Gastrocnemius medialis (tissue), 4 donors: ENCODE measurements at regions not wholly inside any gene's neighbourhood (a gene's known extent, or its start where the extent isn't known, plus 50 kb on each side); places are given as distances from the start of the nearest gene placed in this dataset.

Experiments used
- ATAC-seq, 2 donors: fragments of 150-250 bp; one replicate each; pipeline ENCODE4 v1.9.1; 2016
- DNase-seq, 2 donors: peaks; one replicate each; pipeline ENCODE4 v3.0.0-alpha.2; 2019
- H3K27ac ChIP-seq, 4 donors: fragments of 200-600 bp; sonication (generic); 1 replicate in 1 of 4; 2 replicates in 3 of 4; pipeline ENCODE4 v1.5.1; 2016 to 2018; ENCODE audit warnings: mild to moderate bottlenecking in 2 of 4, moderate library complexity in 1 of 4
- H3K27me3 ChIP-seq, 3 donors: fragments of 200-600 bp; sonication (generic) in 2 of 3; 1 replicate in 1 of 3; 2 replicates in 2 of 3; pipeline versions ENCODE4 v1.5.1 to v1.6.0; 2016 to 2019; ENCODE audit warnings: mild to moderate bottlenecking in 1 of 3, moderate library complexity in 1 of 3
- H3K36me3 ChIP-seq, 2 donors: fragments of 200-600 bp; sonication (generic) in 1 of 2; one replicate each; pipeline ENCODE4 v1.5.1; 2017 to 2018
- H3K4me1 ChIP-seq, 2 donors: fragments of 200-600 bp; sonication (generic) in 1 of 2; one replicate each; pipeline ENCODE4 v1.5.1; 2016 to 2017; ENCODE audit warnings: mild to moderate bottlenecking in 2 of 2
- H3K4me3 ChIP-seq, 4 donors: fragments of 200-600 bp; sonication (generic) in 3 of 4; 1 replicate in 1 of 4; 2 replicates in 3 of 4; pipeline ENCODE4 v1.5.1; 2016 to 2019; ENCODE audit warnings: mild to moderate bottlenecking in 2 of 4
- H3K9me3 ChIP-seq, 3 donors: fragments of 200-600 bp; sonication (generic) in 2 of 3; 1 replicate in 1 of 3; 2 replicates in 2 of 3; pipeline ENCODE4 v1.5.1; 2016 to 2019
- POLR2A ChIP-seq, 2 donors: fragments of 450-650 bp; IDR thresholded peaks; one replicate each; pipeline ENCODE4 v1.6.1; 2017; ENCODE audit warnings: antibody characterized with exemption in 2 of 2, mild to moderate bottlenecking in 2 of 2, moderate library complexity in 2 of 2
- in situ Hi-C, 4 donors: fragments of 200-750 bp; cut with MboI; loops; one replicate each; pipeline versions ENCODE4 v1.15.0 to v1.8.0; 2017; ENCODE audit warnings: low sequenced_read_pairs in 4 of 4
- intact Hi-C: fragments of 100-400 bp; cut with DNase I; formaldehyde crosslinking; loops from one replicate; pipeline ENCODE4 v1.15.1; 2023; ENCODE audit warnings: low total_unique reads
- TF ChIP-seq, protein P1 (sequence below), 5 experiments: fragments of 450-650 bp in 3 of 5; fragments of 200-600 bp in 2 of 5; sonication (generic) in 2 of 5; IDR thresholded peaks in 4 of 5; conservative IDR thresholded peaks in 1 of 5; 1 replicate in 4 of 5; 2 replicates in 1 of 5; pipeline ENCODE4 v1.5.1; 2016 to 2019; ENCODE audit warnings: antibody characterized with exemption in 5 of 5, mild to moderate bottlenecking in 3 of 5, moderate library complexity in 3 of 5

DNA sequence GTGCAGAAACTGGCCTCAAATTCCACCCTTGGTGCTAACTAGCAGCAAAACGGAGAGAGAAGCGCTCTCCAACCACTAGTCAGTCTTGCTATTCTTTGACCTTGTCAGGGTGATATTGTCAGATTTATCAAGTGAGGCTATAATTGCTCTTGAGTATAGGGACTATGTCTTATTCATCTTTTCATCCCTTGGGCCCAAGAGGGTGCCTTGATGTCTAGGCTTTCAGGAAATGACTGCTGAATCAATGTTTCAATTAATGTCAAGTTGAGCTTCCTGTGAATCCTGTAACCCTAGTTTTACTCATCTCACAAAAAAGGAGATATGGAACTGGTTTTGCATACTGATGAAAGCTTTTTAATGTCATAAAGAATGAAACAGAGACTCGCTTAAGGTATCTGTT lies 701.3 kb downstream of the EDEM1 start:
- Histone ChIP-seq H3K36me3 (no peaks in the 10 kb centered on the region), H3K27ac (no peak overlapping the region), H3K27me3 (no peaks in the 10 kb centered on the region), H3K4me1 (no peaks in the 10 kb centered on the region), H3K9me3 (no peaks in the 10 kb centered on the region), H3K4me3 (no peak overlapping the region)
- in situ Hi-C loops: no loop called here
- ATAC-seq: no peak
- intact Hi-C loops: no loop called here
- no peak for DNase-seq
- TF ChIP-seq, protein P1, sequence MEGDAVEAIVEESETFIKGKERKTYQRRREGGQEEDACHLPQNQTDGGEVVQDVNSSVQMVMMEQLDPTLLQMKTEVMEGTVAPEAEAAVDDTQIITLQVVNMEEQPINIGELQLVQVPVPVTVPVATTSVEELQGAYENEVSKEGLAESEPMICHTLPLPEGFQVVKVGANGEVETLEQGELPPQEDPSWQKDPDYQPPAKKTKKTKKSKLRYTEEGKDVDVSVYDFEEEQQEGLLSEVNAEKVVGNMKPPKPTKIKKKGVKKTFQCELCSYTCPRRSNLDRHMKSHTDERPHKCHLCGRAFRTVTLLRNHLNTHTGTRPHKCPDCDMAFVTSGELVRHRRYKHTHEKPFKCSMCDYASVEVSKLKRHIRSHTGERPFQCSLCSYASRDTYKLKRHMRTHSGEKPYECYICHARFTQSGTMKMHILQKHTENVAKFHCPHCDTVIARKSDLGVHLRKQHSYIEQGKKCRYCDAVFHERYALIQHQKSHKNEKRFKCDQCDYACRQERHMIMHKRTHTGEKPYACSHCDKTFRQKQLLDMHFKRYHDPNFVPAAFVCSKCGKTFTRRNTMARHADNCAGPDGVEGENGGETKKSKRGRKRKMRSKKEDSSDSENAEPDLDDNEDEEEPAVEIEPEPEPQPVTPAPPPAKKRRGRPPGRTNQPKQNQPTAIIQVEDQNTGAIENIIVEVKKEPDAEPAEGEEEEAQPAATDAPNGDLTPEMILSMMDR (IDR thresholded peaks at IDR 0.05 in 4 of 5, conservative IDR thresholded peaks at IDR 0.05 in 1 of 5): no peak
- no peak for TF ChIP-seq POLR2A (IDR thresholded peaks at IDR 0.05)

- no peaks in the 10 kb centered on the region for H3K9me3 ChIP-seq
- H3K4me3 ChIP-seq: no peak overlapping the region
- no peaks in the 10 kb centered on the region for H3K4me1 ChIP-seq
- intact Hi-C loops: no loop called here
- ATAC-seq (no peak), DNase-seq (no peak)
- TF ChIP-seq, protein P1 (IDR thresholded peaks at IDR 0.05 in 4 of 5, conservative IDR thresholded peaks at IDR 0.05 in 1 of 5): no peak
- TF ChIP-seq POLR2A (IDR thresholded peaks at IDR 0.05): no peak
- no peak overlapping the region for H3K27ac ChIP-seq
- H3K36me3 ChIP-seq: no peaks in the 10 kb centered on the region
- H3K27me3 ChIP-seq: no peaks in the 10 kb centered on the region
- in situ Hi-C loops: no loop called here
These were observed 701.9 kb downstream of the EDEM1 start for GRCh38 chr3:5889374-5889773.

- no peak for ATAC-seq
- Histone ChIP-seq H3K4me3 (no peak overlapping the region), H3K27me3 (no peaks in the 10 kb centered on the region), H3K4me1 (no peaks in the 10 kb centered on the region), H3K9me3 (no peaks in the 10 kb centered on the region), H3K27ac (no peak overlapping the region), H3K36me3 (no peaks in the 10 kb centered on the region)
- TF ChIP-seq POLR2A (IDR thresholded peaks at IDR 0.05): no peak
- TF ChIP-seq, protein P1 (IDR thresholded peaks at IDR 0.05 in 4 of 5, conservative IDR thresholded peaks at IDR 0.05 in 1 of 5): no peak
- intact Hi-C loops: no loop called here
- no peak for DNase-seq
- in situ Hi-C loops: no loop called here
These were observed 704.2 kb downstream of the EDEM1 start for GRCh38 chr3:5891711-5892110.

DNA sequence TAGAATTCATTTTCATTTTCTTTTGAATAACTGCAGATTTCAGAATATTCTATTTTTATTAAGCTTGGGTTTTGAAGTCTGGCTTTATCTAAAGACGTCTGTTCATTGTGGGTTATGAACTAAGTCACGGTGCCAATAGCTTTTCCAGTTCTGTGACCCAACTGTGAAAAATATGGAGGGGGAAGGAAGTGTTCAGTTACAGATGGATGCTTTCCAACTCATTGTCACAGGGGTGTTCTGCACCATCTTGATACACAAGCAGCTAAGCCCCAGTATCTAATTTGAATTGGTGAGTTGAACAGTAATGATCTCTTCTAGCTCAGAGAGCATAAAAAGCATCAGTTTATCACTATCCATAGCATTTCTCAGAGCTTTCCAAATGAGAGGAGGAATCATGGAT lies 710.6 kb downstream of the EDEM1 start:
- Histone ChIP-seq H3K27me3 (no peaks in the 10 kb centered on the region), H3K4me1 (no peaks in the 10 kb centered on the region), H3K27ac (no peak overlapping the region), H3K36me3 (no peaks in the 10 kb centered on the region), H3K4me3 (no peak overlapping the region), H3K9me3 (no peaks in the 10 kb centered on the region)
- DNase-seq: no peak
- TF ChIP-seq, protein P1 (IDR thresholded peaks at IDR 0.05 in 4 of 5, conservative IDR thresholded peaks at IDR 0.05 in 1 of 5): no peak
- no peak for TF ChIP-seq POLR2A (IDR thresholded peaks at IDR 0.05)
- in situ Hi-C loops: no loop called here
- intact Hi-C loops: no loop called here
- ATAC-seq: no peak

GRCh38 chr3:5899014-5899761 lies 711.7 kb downstream of the EDEM1 start:
- no peaks in the 10 kb centered on the region for H3K27me3 ChIP-seq
- intact Hi-C loops (no loop called here), in situ Hi-C loops (no loop called here)
- DNase-seq (no peak), ATAC-seq (no peak)
- TF ChIP-seq POLR2A (IDR thresholded peaks at IDR 0.05): no peak
- no peaks in the 10 kb centered on the region for H3K4me1 ChIP-seq
- no peak overlapping the region for H3K27ac ChIP-seq
- no peaks in the 10 kb centered on the region for H3K36me3 ChIP-seq
- no peaks in the 10 kb centered on the region for H3K9me3 ChIP-seq
- H3K4me3 ChIP-seq: no peak overlapping the region
